ENCODE measurements at regions not wholly inside any gene's neighbourhood (a gene's known extent, or its start where the extent isn't known, plus 50 kb on each side); places are given as distances from the start of the nearest gene placed in this dataset.

GRCh38 chr2:67842375-67842959 is 220.3 kb downstream of the C1D start:
- CTCF ChIA-PET = no interaction called here

More at GRCh38 chr2:67842375-67842959, 220.3 kb downstream of the C1D start:
- H3K79me2 ChIP-seq (ENCODE audit: insufficient read depth, low read length) = no peaks in the 10 kb centered on the region
- H3K4me2 ChIP-seq (ENCODE audit: low read length) = no peak overlapping the region
- RAD21 ChIA-PET (ENCODE audit: low non-redundant PET in 1 of 2, low total read pairs in 2 of 2, uncharacterized antibody in 2 of 2, unreplicated experiment in 2 of 2) = no interaction called here
- H3K27me3 ChIP-seq (ENCODE audit: insufficient read depth, low read length) = peaks cover 41% of the 10 kb centered on the region
- TF ChIP-seq REST (IDR thresholded peaks at IDR 0.05; ENCODE audit: low read depth) (no peak), TCF7L2 (IDR thresholded peaks at IDR 0.05; ENCODE audit: borderline replicate concordance, extremely low read depth, insufficient read depth, insufficient read length) (no peak), MAX (IDR thresholded peaks at IDR 0.05) (no peak), CBX3 (IDR thresholded peaks at IDR 0.05; ENCODE audit: low read depth) (no peak), POLR2AphosphoS5 (IDR thresholded peaks at IDR 0.05; ENCODE audit: low read depth, low read length) (no peak), CEBPB (IDR thresholded peaks at IDR 0.05; ENCODE audit: low read depth) (no peak), SP1 (IDR thresholded peaks at IDR 0.05; ENCODE audit: low read depth) (no peak), JUND (IDR thresholded peaks at IDR 0.05) (no peak), SRF (IDR thresholded peaks at IDR 0.05; ENCODE audit: low read depth) (no peak), SIN3A (IDR thresholded peaks at IDR 0.05; ENCODE audit: low read depth) (no peak), ELF1 (IDR thresholded peaks at IDR 0.05; ENCODE audit: borderline replicate concordance, low read depth) (no peak)
- H3K9ac ChIP-seq (ENCODE audit: low read length) = no peak overlapping the region
- DNase-seq (ENCODE audit: low read depth, low spot score) (no peak), ATAC-seq (no peak)
- POLR2A ChIA-PET = no interaction called here
- intact Hi-C loops (cut with micrococcal nuclease) = loop anchor here (5.0 kb wide), 2 partner anchors 365 to 1830 kb away; no protein-coding TSS in a partner anchor
- no peak overlapping the region for H2AFZ ChIP-seq (ENCODE audit: low read depth, low read length, poor library complexity, severe bottlenecking)
- H3K36me3 ChIP-seq (ENCODE audit: control insufficient read depth in 1 of 2, insufficient read depth in 2 of 2, low read length in 2 of 2) = no peaks in the 10 kb centered on the region
- BruUV-seq (replicated peaks) = no TSS peak
- no peaks in the 10 kb centered on the region for H3K9me3 ChIP-seq (ENCODE audit: control insufficient read depth in 1 of 2, insufficient read depth in 1 of 2, low read depth in 1 of 2, low read length in 2 of 2)
- no peaks in the 10 kb centered on the region for H3K9me2 ChIP-seq (ENCODE audit: insufficient read depth)
- H3K27ac ChIP-seq (ENCODE audit: low read depth, low read length) = no peak overlapping the region
- H3K4me1 ChIP-seq (ENCODE audit: control insufficient read depth in 1 of 2, insufficient read depth in 2 of 2, low read length in 2 of 2) = peaks cover 4 to 6% of the 10 kb centered on the region in 2 experiments; a peak in 3 of 4 replicates
- H4K20me1 ChIP-seq (ENCODE audit: insufficient read depth) = no peaks in the 10 kb centered on the region
- no peak overlapping the region for H3K4me3 ChIP-seq (replicated peaks in 1 of 2; ENCODE audit: low read depth in 1 of 2, low read length in 2 of 2)

Data from HCT116 (cell line).